Effector memory CD8-positive, alpha-beta T cell (primary cell): ENCODE measurements at regions not wholly inside any gene's neighbourhood (a gene's known extent, or its start where the extent isn't known, plus 50 kb on each side); places are given as distances from the start of the nearest gene placed in this dataset.
A peak's percentile ranks its signal among the peaks of the same experiment; 100 is the strongest.
"Not testable (repeated sequence)": the region's sequence is repeated elsewhere in the genome, so short reads cannot be mapped to it uniquely, and the experiment has no call there.

Experiments
- ATAC-seq: fragments of 150-1000 bp; cut with Tn5 transposase; replicated peaks from 2 replicates; pipeline ENCODE4 v1.10.0; 2021; ENCODE audit warnings: mild to moderate bottlenecking, moderate library complexity
- DNase-seq, 3 experiments: peaks; one replicate each; pipeline ENCODE4 v3.0.0; 2021
- H3K27ac Mint-ChIP-seq, 2 donors: one replicate each; pipeline ENCODE4 v1.8.0; 2022; ENCODE audit warnings: mild to moderate bottlenecking in 2 of 2, mixed read lengths in 2 of 2, moderate library complexity in 2 of 2
- H3K27me3 Mint-ChIP-seq, 2 donors: one replicate each; pipeline ENCODE4 v1.8.0; 2022; ENCODE audit warnings: mixed read lengths in 2 of 2
- H3K36me3 Mint-ChIP-seq: one replicate; pipeline ENCODE4 v1.8.0; 2022; ENCODE audit warnings: mild to moderate bottlenecking, moderate library complexity, mixed read lengths; ENCODE audit not compliant: insufficient read depth
- H3K4me1 Mint-ChIP-seq, 2 donors: one replicate each; pipeline ENCODE4 v1.8.0; 2022; ENCODE audit warnings: low read depth in 2 of 2, mixed read lengths in 2 of 2
- H3K4me3 Mint-ChIP-seq, 2 donors: one replicate each; pipeline ENCODE4 v1.8.0; 2022; ENCODE audit warnings: mild to moderate bottlenecking in 2 of 2, mixed read lengths in 2 of 2, moderate library complexity in 2 of 2
- H3K9me3 Mint-ChIP-seq, 2 donors: one replicate each; pipeline ENCODE4 v1.8.0; 2022; ENCODE audit warnings: mixed read lengths in 2 of 2

GRCh38 chr12:65715961-65716360 is 108.3 kb upstream of the HMGA2 start:
- no peak overlapping the region for H3K27ac Mint-ChIP-seq
- H3K4me3 Mint-ChIP-seq = no peak overlapping the region
- peaks cover 0 to 20% of the 10 kb centered on the region in 2 donors for H3K27me3 Mint-ChIP-seq
- H3K36me3 Mint-ChIP-seq = no peaks in the 10 kb centered on the region
- no peaks in the 10 kb centered on the region for H3K9me3 Mint-ChIP-seq
- DNase-seq (no peak), ATAC-seq (no peak)
- H3K4me1 Mint-ChIP-seq = no peaks in the 10 kb centered on the region

- H3K27ac Mint-ChIP-seq = no peak overlapping the region
- H3K4me3 Mint-ChIP-seq = no peak overlapping the region
- DNase-seq (no peak), ATAC-seq (no peak)
- no peaks in the 10 kb centered on the region for H3K4me1 Mint-ChIP-seq
- H3K36me3 Mint-ChIP-seq = no peaks in the 10 kb centered on the region
- H3K27me3 Mint-ChIP-seq = peaks cover 0 to 30% of the 10 kb centered on the region in 2 donors
- no peaks in the 10 kb centered on the region for H3K9me3 Mint-ChIP-seq
Observed at GRCh38 chr12:65720136-65721130, 103.8 kb upstream of the HMGA2 start.

GRCh38 chr12:65721541-65722190 is 102.6 kb upstream of the HMGA2 start:
- Mint-ChIP-seq H3K4me1 (no peaks in the 10 kb centered on the region), H3K4me3 (no peak overlapping the region), H3K36me3 (no peaks in the 10 kb centered on the region), H3K27ac (no peak overlapping the region), H3K27me3 (peaks cover 2 to 38% of the 10 kb centered on the region in 2 donors), H3K9me3 (no peaks in the 10 kb centered on the region)
- DNase-seq (no peak), ATAC-seq (no peak)

- DNase-seq = no peak
- Mint-ChIP-seq H3K4me3 (no peak overlapping the region), H3K4me1 (no peaks in the 10 kb centered on the region), H3K36me3 (no peaks in the 10 kb centered on the region), H3K27ac (no peak overlapping the region), H3K27me3 (peaks cover 30 to 48% of the 10 kb centered on the region in 2 donors), H3K9me3 (no peaks in the 10 kb centered on the region)
- no peak for ATAC-seq
Observed at GRCh38 chr12:65725376-65725775, 98.9 kb upstream of the HMGA2 start.

GRCh38 chr12:65728455-65728847 is 95.8 kb upstream of the HMGA2 start:
- no peak for ATAC-seq

GRCh38 chr12:65728848-65729793 is 95.2 kb upstream of the HMGA2 start:
- Mint-ChIP-seq H3K27ac (no peak overlapping the region), H3K9me3 (no peaks in the 10 kb centered on the region), H3K4me3 (no peak overlapping the region)

More at GRCh38 chr12:65728455-65728847, 95.8 kb upstream of the HMGA2 start:
- Mint-ChIP-seq H3K9me3 (no peaks in the 10 kb centered on the region), H3K27me3 (peaks cover 41 to 58% of the 10 kb centered on the region in 2 donors), H3K4me3 (no peak overlapping the region), H3K36me3 (no peaks in the 10 kb centered on the region), H3K4me1 (no peaks in the 10 kb centered on the region), H3K27ac (no peak overlapping the region)
- DNase-seq = no peak

GRCh38 chr12:65731771-65732170 is 92.5 kb upstream of the HMGA2 start:
- H3K4me3 Mint-ChIP-seq = no peak overlapping the region
- H3K9me3 Mint-ChIP-seq = no peaks in the 10 kb centered on the region
- H3K27me3 Mint-ChIP-seq = peaks cover 38 to 61% of the 10 kb centered on the region in 2 donors
- no peaks in the 10 kb centered on the region for H3K36me3 Mint-ChIP-seq
- DNase-seq (no peak), ATAC-seq (no peak)
- H3K4me1 Mint-ChIP-seq = no peaks in the 10 kb centered on the region
- H3K27ac Mint-ChIP-seq = no peak overlapping the region

More at GRCh38 chr12:65728848-65729793, 95.2 kb upstream of the HMGA2 start:
- ATAC-seq (no peak), DNase-seq (no peak)
- Mint-ChIP-seq H3K4me1 (no peaks in the 10 kb centered on the region), H3K36me3 (no peaks in the 10 kb centered on the region), H3K27me3 (peaks cover 41 to 56% of the 10 kb centered on the region in 2 donors)

- H3K4me1 Mint-ChIP-seq, DNase-seq, ATAC-seq, H3K4me3 Mint-ChIP-seq, H3K27ac Mint-ChIP-seq, H3K9me3 Mint-ChIP-seq, H3K36me3 Mint-ChIP-seq: not testable (repeated sequence)
- peaks cover 28 to 49% of the 10 kb centered on the region in 2 donors for H3K27me3 Mint-ChIP-seq
Observed at GRCh38 chr12:65733643-65734042, 90.6 kb upstream of the HMGA2 start.

- ATAC-seq (no peak), DNase-seq (no peak)
- Mint-ChIP-seq H3K9me3 (peaks cover 0 to 8% of the 10 kb centered on the region in 2 donors), H3K4me1 (no peaks in the 10 kb centered on the region), H3K27ac (no peak overlapping the region), H3K4me3 (no peak overlapping the region), H3K27me3 (peaks cover 22 to 44% of the 10 kb centered on the region in 2 donors), H3K36me3 (no peaks in the 10 kb centered on the region)
Observed at GRCh38 chr12:65734226-65734625, 90.1 kb upstream of the HMGA2 start.

GRCh38 chr12:65739606-65740005 is 84.7 kb upstream of the HMGA2 start:
- Mint-ChIP-seq H3K4me3 (peak overlapping the region; percentile 31 to 78), H3K36me3 (no peaks in the 10 kb centered on the region), H3K27me3 (peaks cover 23 to 30% of the 10 kb centered on the region in 2 donors), H3K4me1 (peaks cover 7 to 8% of the 10 kb centered on the region in 2 donors), H3K9me3 (peaks cover 0 to 8% of the 10 kb centered on the region in 2 donors), H3K27ac (no peak overlapping the region)
- no peak for ATAC-seq
- no peak for DNase-seq

GRCh38 chr12:65740506-65740872 is 83.8 kb upstream of the HMGA2 start:
- DNase-seq = no peak
- Mint-ChIP-seq H3K4me1 (peaks cover 7 to 8% of the 10 kb centered on the region in 2 donors), H3K36me3 (no peaks in the 10 kb centered on the region), H3K4me3 (peak overlapping the region; percentile 72 to 78), H3K9me3 (peaks cover 0 to 8% of the 10 kb centered on the region in 2 donors), H3K27me3 (peaks cover 22 to 37% of the 10 kb centered on the region in 2 donors), H3K27ac (peak overlapping the region in 1 of 2 donors; percentile 62)
- ATAC-seq = no peak

GRCh38 chr12:65740873-65741600 is 83.2 kb upstream of the HMGA2 start:
- peak overlapping the region; percentile 72 to 78 for H3K4me3 Mint-ChIP-seq
- DNase-seq = peak in 1 of 3 experiments; percentile 19
- H3K27me3 Mint-ChIP-seq = peaks cover 24 to 43% of the 10 kb centered on the region in 2 donors
- peak overlapping the region in 1 of 2 donors; percentile 62 for H3K27ac Mint-ChIP-seq
- H3K36me3 Mint-ChIP-seq = no peaks in the 10 kb centered on the region
- peaks cover 0 to 8% of the 10 kb centered on the region in 2 donors for H3K9me3 Mint-ChIP-seq
- ATAC-seq = peak; percentile 50
- peaks cover 7 to 8% of the 10 kb centered on the region in 2 donors for H3K4me1 Mint-ChIP-seq
